Ishikawa (cell line): ENCODE measurements at regions not wholly inside any gene's neighbourhood (a gene's known extent, or its start where the extent isn't known, plus 50 kb on each side); places are given as distances from the start of the nearest gene placed in this dataset.

Experiments
- CEBPB ChIP-seq: IDR thresholded peaks from 2 replicates; pipeline ENCODE4 v1.6.1; 2012
- CREB1 ChIP-seq: IDR thresholded peaks from 2 replicates; pipeline ENCODE4 v1.6.1; 2012; ENCODE audit warnings: low read depth
- EGR1 ChIP-seq: IDR thresholded peaks from 2 replicates; pipeline ENCODE4 v1.6.1; 2012
- EP300 ChIP-seq: IDR thresholded peaks from 2 replicates; pipeline ENCODE4 v1.6.1; 2012; ENCODE audit warnings: borderline replicate concordance
- FOXM1 ChIP-seq: IDR thresholded peaks from 2 replicates; pipeline ENCODE4 v1.6.1; 2012; ENCODE audit warnings: low read depth, borderline replicate concordance
- MAX ChIP-seq: IDR thresholded peaks from 2 replicates; pipeline ENCODE4 v1.6.1; 2012
- NFIC ChIP-seq: IDR thresholded peaks from 2 replicates; pipeline ENCODE4 v1.6.1; 2012
- RAD21 ChIP-seq: IDR thresholded peaks from 2 replicates; pipeline ENCODE4 v1.6.1; 2012; ENCODE audit warnings: low read depth
- TAF1 ChIP-seq: IDR thresholded peaks from 2 replicates; pipeline ENCODE4 v1.6.1; 2012; ENCODE audit warnings: low read depth, mild to moderate bottlenecking
- TCF12 ChIP-seq: IDR thresholded peaks from 2 replicates; pipeline ENCODE4 v1.6.1; 2012; ENCODE audit warnings: low read depth
- TEAD4 ChIP-seq: IDR thresholded peaks from 2 replicates; pipeline ENCODE4 v1.6.1; 2012
- USF1 ChIP-seq: IDR thresholded peaks from 2 replicates; pipeline ENCODE4 v1.6.1; 2012
- YY1 ChIP-seq: IDR thresholded peaks from 2 replicates; pipeline ENCODE4 v1.6.1; 2012; ENCODE audit warnings: low read depth
- ZBTB7A ChIP-seq: IDR thresholded peaks from 2 replicates; pipeline ENCODE4 v1.6.1; 2012; ENCODE audit warnings: low read depth
- TF ChIP-seq, protein P1 (sequence below): IDR thresholded peaks from 2 replicates; pipeline ENCODE4 v1.6.1; 2012; ENCODE audit warnings: low read depth, mild to moderate bottlenecking

DNA sequence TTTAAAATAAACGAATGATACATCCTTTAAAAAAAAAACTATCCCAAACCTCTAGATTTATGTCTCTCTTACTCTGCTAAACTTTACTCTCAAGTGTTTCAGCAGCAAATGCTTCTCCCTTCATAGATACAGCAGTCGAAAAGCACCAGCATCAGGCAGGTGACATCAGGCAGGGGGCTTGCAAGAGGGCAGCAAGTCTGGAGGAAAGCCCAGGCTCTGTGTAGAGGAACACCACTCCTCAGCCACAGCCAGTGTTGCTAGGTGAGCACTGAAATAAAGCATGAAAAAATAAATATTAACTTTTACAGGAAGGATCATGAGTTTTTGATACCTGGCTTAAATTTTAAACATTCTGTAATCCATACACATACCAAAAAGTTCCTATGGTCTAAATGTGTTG lies 419.4 kb downstream of the GALC start:
- no peak for TF ChIP-seq RAD21
- TF ChIP-seq, protein P1, sequence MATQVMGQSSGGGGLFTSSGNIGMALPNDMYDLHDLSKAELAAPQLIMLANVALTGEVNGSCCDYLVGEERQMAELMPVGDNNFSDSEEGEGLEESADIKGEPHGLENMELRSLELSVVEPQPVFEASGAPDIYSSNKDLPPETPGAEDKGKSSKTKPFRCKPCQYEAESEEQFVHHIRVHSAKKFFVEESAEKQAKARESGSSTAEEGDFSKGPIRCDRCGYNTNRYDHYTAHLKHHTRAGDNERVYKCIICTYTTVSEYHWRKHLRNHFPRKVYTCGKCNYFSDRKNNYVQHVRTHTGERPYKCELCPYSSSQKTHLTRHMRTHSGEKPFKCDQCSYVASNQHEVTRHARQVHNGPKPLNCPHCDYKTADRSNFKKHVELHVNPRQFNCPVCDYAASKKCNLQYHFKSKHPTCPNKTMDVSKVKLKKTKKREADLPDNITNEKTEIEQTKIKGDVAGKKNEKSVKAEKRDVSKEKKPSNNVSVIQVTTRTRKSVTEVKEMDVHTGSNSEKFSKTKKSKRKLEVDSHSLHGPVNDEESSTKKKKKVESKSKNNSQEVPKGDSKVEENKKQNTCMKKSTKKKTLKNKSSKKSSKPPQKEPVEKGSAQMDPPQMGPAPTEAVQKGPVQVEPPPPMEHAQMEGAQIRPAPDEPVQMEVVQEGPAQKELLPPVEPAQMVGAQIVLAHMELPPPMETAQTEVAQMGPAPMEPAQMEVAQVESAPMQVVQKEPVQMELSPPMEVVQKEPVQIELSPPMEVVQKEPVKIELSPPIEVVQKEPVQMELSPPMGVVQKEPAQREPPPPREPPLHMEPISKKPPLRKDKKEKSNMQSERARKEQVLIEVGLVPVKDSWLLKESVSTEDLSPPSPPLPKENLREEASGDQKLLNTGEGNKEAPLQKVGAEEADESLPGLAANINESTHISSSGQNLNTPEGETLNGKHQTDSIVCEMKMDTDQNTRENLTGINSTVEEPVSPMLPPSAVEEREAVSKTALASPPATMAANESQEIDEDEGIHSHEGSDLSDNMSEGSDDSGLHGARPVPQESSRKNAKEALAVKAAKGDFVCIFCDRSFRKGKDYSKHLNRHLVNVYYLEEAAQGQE = no peak
- no peak for TF ChIP-seq TEAD4
- TF ChIP-seq FOXM1 = no peak
- no peak for TF ChIP-seq TAF1
- no peak for TF ChIP-seq CREB1
- no peak for TF ChIP-seq USF1
- no peak for TF ChIP-seq ZBTB7A
- TF ChIP-seq EP300 = no peak
- no peak for TF ChIP-seq NFIC
- no peak for TF ChIP-seq YY1
- TF ChIP-seq EGR1 = no peak
- TF ChIP-seq MAX = no peak
- TF ChIP-seq CEBPB = no peak
- TF ChIP-seq TCF12 = no peak

DNA sequence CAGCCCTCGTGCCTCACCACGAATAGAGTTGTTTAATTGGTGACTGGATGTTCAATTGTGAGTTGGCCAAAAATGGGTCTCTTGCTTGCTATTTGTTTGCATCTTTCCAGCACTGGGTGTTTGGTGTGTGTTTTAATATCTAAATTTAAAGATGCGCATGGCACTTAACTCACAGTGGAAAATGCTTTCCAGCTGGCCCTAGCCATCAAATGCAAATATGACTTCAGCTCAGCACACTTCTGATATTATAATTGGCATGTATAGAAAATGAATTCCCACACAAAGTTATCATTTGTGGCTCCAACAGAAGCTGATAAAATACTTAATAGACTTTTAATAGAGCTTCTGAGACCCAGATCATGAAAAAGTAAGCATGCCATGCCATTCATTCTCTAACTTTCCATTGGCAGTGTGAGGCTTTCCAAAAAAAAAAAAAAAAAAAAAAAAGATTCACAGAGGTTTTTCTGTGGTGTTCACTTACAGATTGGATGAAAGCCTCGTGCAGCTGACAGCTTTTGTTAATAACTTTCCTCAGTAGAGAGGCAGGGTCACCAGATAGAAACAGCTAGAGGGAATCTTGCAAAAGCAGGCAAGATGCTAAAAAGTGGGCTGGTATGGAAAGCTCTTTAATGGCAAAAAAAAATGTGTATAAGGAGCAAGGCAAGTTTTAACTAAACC lies 425.2 kb downstream of the GALC start:
- TF ChIP-seq ZBTB7A (no peak), CEBPB (no peak), TAF1 (no peak)
- TF ChIP-seq, protein P1 = no peak

DNA sequence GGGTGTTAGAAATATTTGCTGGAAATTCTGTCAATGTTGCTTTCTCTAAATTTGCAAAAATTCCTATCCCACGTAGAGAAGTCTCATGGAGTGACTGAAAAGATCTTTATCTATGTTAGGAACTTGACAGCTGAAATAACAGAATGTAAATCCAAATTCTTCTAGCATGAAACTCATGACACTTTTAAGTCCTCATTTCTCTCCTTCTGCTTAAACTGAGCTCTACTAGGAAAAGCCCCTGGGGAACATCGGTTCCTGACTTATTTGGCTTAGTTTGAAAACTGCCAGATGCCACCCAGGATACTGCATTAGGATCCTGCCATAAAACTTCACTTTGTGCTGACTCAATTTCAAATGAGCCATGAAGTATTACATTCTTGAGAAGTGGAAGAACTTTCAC lies 426.0 kb downstream of the GALC start:
- TF ChIP-seq TCF12 (no peak), CREB1 (no peak), MAX (no peak), RAD21 (no peak), USF1 (no peak), ZBTB7A (no peak), TAF1 (no peak), YY1 (no peak), EP300 (no peak), FOXM1 (no peak), EGR1 (no peak), CEBPB (no peak), NFIC (no peak)
- TF ChIP-seq, protein P1 = no peak

DNA sequence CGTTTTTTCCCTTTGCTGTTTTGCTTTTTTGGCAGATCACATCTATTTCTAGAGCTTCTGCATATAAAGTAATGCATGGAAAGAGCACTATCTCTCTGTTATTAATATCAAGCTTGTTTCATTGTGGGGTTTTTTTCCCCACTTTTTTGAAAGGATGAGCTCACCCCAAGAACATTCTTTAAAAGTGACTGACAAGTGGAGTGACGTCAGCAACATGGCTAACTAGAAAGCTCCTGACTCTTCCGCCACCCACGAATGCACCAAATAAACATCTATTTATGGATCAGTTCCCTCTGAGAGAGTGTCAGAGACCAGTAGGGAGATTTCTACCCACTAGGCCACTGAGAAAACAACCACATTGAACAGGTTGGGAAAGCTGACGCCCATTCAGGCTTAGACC lies 445.4 kb downstream of the GALC start:
- no peak for TF ChIP-seq MAX
- no peak for TF ChIP-seq FOXM1
- no peak for TF ChIP-seq YY1
- TF ChIP-seq EP300 = no peak
- no peak for TF ChIP-seq CEBPB
- TF ChIP-seq TCF12 = no peak
- no peak for TF ChIP-seq TAF1
- no peak for TF ChIP-seq USF1
- TF ChIP-seq EGR1 = no peak
